SK-N-SH (cell line): ENCODE measurements at regions not wholly inside any gene's neighbourhood (a gene's known extent, or its start where the extent isn't known, plus 50 kb on each side); places are given as distances from the start of the nearest gene placed in this dataset.

Experiments used
- CTCF ChIA-PET: fragments of 300-600, 350-600 bp; formaldehyde crosslinking; extraction: SDS; loops from one replicate; lab custom pipeline; 2021; lab: Yijun Ruan, JAX
- POLR2A ChIA-PET: fragments of 350-600 bp; sonication (Branson Sonifier 250); formaldehyde crosslinking; extraction: SDS; loops from one replicate; lab custom pipeline; 2020; ENCODE audit warnings: antibody characterized with exemption, inconsistent platforms; lab: Yijun Ruan, JAX
- DNase-seq: peaks from one replicate; pipeline ENCODE4 v3.0.0; 2012
- H2AFZ ChIP-seq: fragments of 200-600 bp; sonication (generic); 2 replicates; pipeline ENCODE4 v1.8.1; 2016; ENCODE audit warnings: antibody characterized with exemption, mild to moderate bottlenecking, low read depth
- H3F3A ChIP-seq: fragments of 200-600 bp; sonication (generic); replicated peaks from 2 replicates; pipeline ENCODE3; 2016; ENCODE audit warnings: antibody characterized with exemption, mild to moderate bottlenecking; ENCODE audit not compliant: insufficient read depth
- H3K27ac ChIP-seq, 2 experiments: fragments of 200-500 bp in 1 of 2; fragments of 200-600 bp in 1 of 2; sonication (Bioruptor generic) in 1 of 2; sonication (generic), shearing (Covaris generic) in 1 of 2; 2 replicates each; pipeline versions ENCODE4 v1.5.1 to v1.6.1; 2014 to 2016; ENCODE audit warnings: low read depth in 2 of 2, inconsistent platforms in 1 of 2, low read length in 1 of 2, mild to moderate bottlenecking in 1 of 2, mixed read lengths in 1 of 2
- H3K27me3 ChIP-seq: fragments of 200-600 bp; sonication (generic), shearing (Covaris generic); 2 replicates; pipeline ENCODE4 v1.6.1; 2016; ENCODE audit warnings: mixed run types; ENCODE audit not compliant: insufficient read depth
- H3K36me3 ChIP-seq, 2 experiments: fragments of 200-500 bp in 1 of 2; fragments of 200-600 bp in 1 of 2; sonication (Bioruptor generic) in 1 of 2; sonication (generic) in 1 of 2; replicated peaks in 1 of 2; 2 replicates each; pipeline versions ENCODE3 to v1.5.1; 2014 to 2016; ENCODE audit warnings: low read length in 1 of 2, mild to moderate bottlenecking in 1 of 2; ENCODE audit not compliant: insufficient read depth in 2 of 2, control insufficient read depth in 1 of 2
- H3K4me1 ChIP-seq, 2 experiments: fragments of 200-500 bp in 1 of 2; fragments of 200-600 bp in 1 of 2; sonication (Bioruptor generic) in 1 of 2; sonication (generic), shearing (Covaris generic) in 1 of 2; 2 replicates each; pipeline versions ENCODE4 v1.5.1 to v1.6.1; 2014 to 2016; ENCODE audit warnings: low read depth in 1 of 2, low read length in 1 of 2, mixed run types in 1 of 2; ENCODE audit not compliant: insufficient read depth in 2 of 2, control insufficient read depth in 1 of 2
- H3K4me2 ChIP-seq: fragments of 200-600 bp; sonication (generic), shearing (Covaris generic); 2 replicates; pipeline ENCODE4 v1.6.1; 2017; ENCODE audit warnings: mixed run types
- H3K4me3 ChIP-seq, 2 experiments: fragments of 200-500 bp in 1 of 2; fragments of 200-600 bp in 1 of 2; sonication (Bioruptor generic) in 1 of 2; sonication (generic), shearing (Covaris generic) in 1 of 2; 2 replicates each; pipeline versions ENCODE4 v1.5.1 to v1.8.1; 2014 to 2016; ENCODE audit warnings: low read depth in 2 of 2, inconsistent platforms in 1 of 2, low read length in 1 of 2, mild to moderate bottlenecking in 1 of 2, mixed read lengths in 1 of 2, moderate library complexity in 1 of 2
- H3K79me2 ChIP-seq: fragments of 200-600 bp; sonication (generic); 2 replicates; pipeline ENCODE4 v1.8.1; 2017; ENCODE audit warnings: mild to moderate bottlenecking; ENCODE audit not compliant: insufficient read depth
- H3K9ac ChIP-seq: fragments of 200-600 bp; sonication (generic); 2 replicates; pipeline ENCODE4 v1.6.1; 2017; ENCODE audit warnings: mixed run types
- H3K9me2 ChIP-seq: fragments of 200-600 bp; sonication (generic); 2 replicates; pipeline ENCODE4 v1.6.1; 2017; ENCODE audit warnings: mixed run types
- H3K9me3 ChIP-seq: fragments of 200-600 bp; sonication (generic); 2 replicates; pipeline ENCODE4 v1.6.1; 2017; ENCODE audit warnings: mixed run types, mild to moderate bottlenecking, moderate library complexity
- H4K20me1 ChIP-seq: fragments of 200-600 bp; sonication (generic); 2 replicates; pipeline ENCODE4 v1.6.1; 2017; ENCODE audit warnings: mild to moderate bottlenecking, mixed run types; ENCODE audit not compliant: insufficient read depth
- CHD2 ChIP-seq: fragments of 150-350 bp; IDR thresholded peaks from 2 replicates; pipeline ENCODE4 v1.6.1; 2018; ENCODE audit warnings: low read length; ENCODE audit not compliant: partially characterized antibody
- ELF1 ChIP-seq: IDR thresholded peaks from 2 replicates; pipeline ENCODE4 v1.4.0; 2012
- EZH2phosphoT487 ChIP-seq: fragments of 200-600 bp; sonication (generic); IDR thresholded peaks from 2 replicates; pipeline ENCODE4 v1.6.1; 2017; ENCODE audit warnings: low read depth, mixed run types, mild to moderate bottlenecking, antibody characterized with exemption, moderate library complexity, borderline replicate concordance
- FOSL2 ChIP-seq: IDR thresholded peaks from 2 replicates; pipeline ENCODE4 v1.4.0; 2012; ENCODE audit warnings: low read depth, mild to moderate bottlenecking, moderate library complexity, borderline replicate concordance
- FOXM1 ChIP-seq: IDR thresholded peaks from 2 replicates; pipeline ENCODE4 v1.4.0; 2012; ENCODE audit warnings: low read depth, mild to moderate bottlenecking
- GABPA ChIP-seq: IDR thresholded peaks from 2 replicates; pipeline ENCODE4 v1.4.0; 2012; ENCODE audit warnings: low read depth, mild to moderate bottlenecking
- GATA2 ChIP-seq: sonication (generic); formaldehyde crosslinking; IDR thresholded peaks from 2 replicates; pipeline ENCODE4 v1.5.0; 2020; ENCODE audit warnings: mild to moderate bottlenecking, missing genetic modification reagents
- JUND ChIP-seq: IDR thresholded peaks from 2 replicates; pipeline ENCODE4 v1.4.0; 2012
- MXI1 ChIP-seq: IDR thresholded peaks from 2 replicates; pipeline ENCODE4 v1.6.1; 2012; ENCODE audit warnings: mild to moderate bottlenecking, low read depth, low read length, improper control_type of control experiment
- NFIC ChIP-seq: IDR thresholded peaks from 2 replicates; pipeline ENCODE4 v1.4.0; 2012; ENCODE audit warnings: borderline replicate concordance
- RAD21 ChIP-seq: IDR thresholded peaks from 2 replicates; pipeline ENCODE4 v1.6.1; 2012; ENCODE audit warnings: mild to moderate bottlenecking, low read length
- RCOR1 ChIP-seq: fragments of 150-350 bp; IDR thresholded peaks from 2 replicates; pipeline ENCODE4 v1.6.1; 2017; ENCODE audit warnings: antibody characterized with exemption, low read length
- RFX5 ChIP-seq: IDR thresholded peaks from 2 replicates; pipeline ENCODE4 v1.6.1; 2012; ENCODE audit warnings: mild to moderate bottlenecking, improper control_type of control experiment, low read length
- SIN3A ChIP-seq: IDR thresholded peaks from 2 replicates; pipeline ENCODE4 v1.6.1; 2012; ENCODE audit warnings: low read depth, mild to moderate bottlenecking, low read length, moderate library complexity, borderline replicate concordance
- TAF1 ChIP-seq: IDR thresholded peaks from 2 replicates; pipeline ENCODE4 v1.6.1; 2012; ENCODE audit warnings: low read depth, mild to moderate bottlenecking, low read length, moderate library complexity, borderline replicate concordance
- TCF12 ChIP-seq: IDR thresholded peaks from 2 replicates; pipeline ENCODE4 v1.4.0; 2012
- TEAD4 ChIP-seq: IDR thresholded peaks from 2 replicates; pipeline ENCODE4 v1.4.0; 2012; ENCODE audit warnings: mild to moderate bottlenecking, borderline replicate concordance; ENCODE audit not compliant: insufficient read depth
- USF1 ChIP-seq: IDR thresholded peaks from 2 replicates; pipeline ENCODE4 v1.4.0; 2012; ENCODE audit warnings: low read depth, borderline replicate concordance
- USF2 ChIP-seq: fragments of 150-350 bp; IDR thresholded peaks from 2 replicates; pipeline ENCODE4 v1.6.1; 2017; ENCODE audit warnings: antibody characterized with exemption, low read length, low read depth, borderline replicate concordance
- YY1 ChIP-seq: IDR thresholded peaks from 2 replicates; pipeline ENCODE4 v1.4.0; 2012; ENCODE audit warnings: low read depth, mild to moderate bottlenecking
- ZBTB33 ChIP-seq: IDR thresholded peaks from 2 replicates; pipeline ENCODE4 v1.4.0; 2012; ENCODE audit warnings: low read depth, borderline replicate concordance
- WGBS: methylation state at CpG from one replicate; pipeline ENCODE4 v1.1.6; 2017; ENCODE audit warnings: low lambda C conversion rate; 5-methylcytosine and 5-hydroxymethylcytosine counted together

- TF ChIP-seq USF2 (no peak), FOSL2 (no peak), GATA2 (no peak), TAF1 (no peak), USF1 (no peak), RCOR1 (no peak), MXI1 (no peak), RAD21 (no peak), NFIC (no peak)
Observed at GRCh38 chr2:234259440-234259839, 208.9 kb downstream of the SPP2 start (continued).

- peak overlapping the region; percentile 18 to 91; a peak in 3 of 4 replicates for H3K27ac ChIP-seq
- peaks cover 0 to 10% of the 10 kb centered on the region in 2 experiments; a peak in 2 of 4 replicates for H3K4me1 ChIP-seq
- H3K9me2 ChIP-seq: no peaks in the 10 kb centered on the region
- peak overlapping the region; percentile 63 for H3K9ac ChIP-seq
- peak overlapping the region; percentile 37; the same call in 1 of the 2 replicates for H2AFZ ChIP-seq
- no peaks in the 10 kb centered on the region for H3K27me3 ChIP-seq
- H3F3A ChIP-seq: peaks cover 18% of the 10 kb centered on the region
- no peaks in the 10 kb centered on the region for H4K20me1 ChIP-seq
- no peaks in the 10 kb centered on the region for H3K9me3 ChIP-seq
- H3K4me2 ChIP-seq: peak overlapping the region; percentile 73
- WGBS: 65% methylated on average over 5 of the region's 5 CpGs
- TF ChIP-seq SIN3A (no peak), TEAD4 (no peak), TCF12 (peak; percentile 21; the same call in 1 of the 2 replicates), NFIC (no peak)
- H3K36me3 ChIP-seq: no peaks in the 10 kb centered on the region
- no peak overlapping the region for H3K4me3 ChIP-seq
- H3K79me2 ChIP-seq: no peaks in the 10 kb centered on the region
- no peak for DNase-seq
- POLR2A ChIA-PET: no interaction called here
- CTCF ChIA-PET: interaction anchor here (1.0 to 1.8 kb wide), 11 partner anchors 10 to 283 kb away, joined by 3 to 10 read pairs (median 4); no protein-coding TSS in a partner anchor
Observed at GRCh38 chr2:234258562-234259141, 208.2 kb downstream of the SPP2 start.

- H3K4me2 ChIP-seq: peak overlapping the region; percentile 73
- peak overlapping the region; percentile 63 for H3K9ac ChIP-seq
- CTCF ChIA-PET: interaction anchor here (0.8 to 1.8 kb wide), 13 partner anchors 9 to 283 kb away, joined by 3 to 10 read pairs (median 4); no protein-coding TSS in a partner anchor
- TF ChIP-seq RFX5 (no peak), JUND (peak; percentile 92), MXI1 (peak; percentile 65; the same call in 1 of the 2 replicates), YY1 (no peak; the same call in 1 of the 2 replicates), EZH2phosphoT487 (no peak), ELF1 (no peak), ZBTB33 (peak; percentile 55), FOXM1 (peak; percentile 78; the same call in 1 of the 2 replicates), GABPA (0 out of 2 replicates have a peak, but pooled peaks have one; percentile 12), CHD2 (no peak)
Observed at GRCh38 chr2:234257859-234258561, 207.5 kb downstream of the SPP2 start.

More at GRCh38 chr2:234257859-234258561, 207.5 kb downstream of the SPP2 start:
- peaks cover 18% of the 10 kb centered on the region for H3F3A ChIP-seq
- H2AFZ ChIP-seq: peak overlapping the region; percentile 37; the same call in 1 of the 2 replicates
- peak; percentile 61 for DNase-seq
- no peak overlapping the region for H3K4me3 ChIP-seq
- no peaks in the 10 kb centered on the region for H3K9me3 ChIP-seq
- H3K79me2 ChIP-seq: no peaks in the 10 kb centered on the region
- no peaks in the 10 kb centered on the region for H3K27me3 ChIP-seq
- H3K9me2 ChIP-seq: no peaks in the 10 kb centered on the region
- no peaks in the 10 kb centered on the region for H4K20me1 ChIP-seq
- WGBS: 27% methylated on average over 10 of the region's 10 CpGs
- H3K27ac ChIP-seq: peak overlapping the region; percentile 48 to 91; a peak in 3 of 4 replicates
- H3K4me1 ChIP-seq: peaks cover 0 to 10% of the 10 kb centered on the region in 2 experiments; a peak in 2 of 4 replicates
- no peaks in the 10 kb centered on the region for H3K36me3 ChIP-seq
- POLR2A ChIA-PET: no interaction called here
